Trophoblast cell (in vitro differentiated cells and primary cell): ENCODE measurements at regions not wholly inside any gene's neighbourhood (a gene's known extent, or its start where the extent isn't known, plus 50 kb on each side); places are given as distances from the start of the nearest gene placed in this dataset.

Source experiments
- DNase-seq, 2 donors: peaks; one replicate each; pipeline ENCODE4 v3.0.0-alpha.2; 2016
- H2AFZ ChIP-seq: 2 replicates; pipeline ENCODE4 v1.6.1; 2013; ENCODE audit warnings: low read length, moderate library complexity, mild to moderate bottlenecking; ENCODE audit not compliant: insufficient read depth, poor library complexity
- H2AK5ac ChIP-seq: 2 replicates; pipeline ENCODE4 v1.6.1; 2013; ENCODE audit warnings: mild to moderate bottlenecking, low read length
- H2BK120ac ChIP-seq: 2 replicates; pipeline ENCODE4 v1.6.1; 2013; ENCODE audit warnings: low read length, mild to moderate bottlenecking, moderate library complexity; ENCODE audit not compliant: insufficient read depth, poor library complexity
- H2BK12ac ChIP-seq: 2 replicates; pipeline ENCODE4 v1.6.1; 2013; ENCODE audit warnings: mild to moderate bottlenecking, low read length, moderate library complexity
- H2BK5ac ChIP-seq: 2 replicates; pipeline ENCODE4 v1.6.1; 2013; ENCODE audit warnings: low read length, low read depth, moderate library complexity, mild to moderate bottlenecking; ENCODE audit not compliant: poor library complexity
- H3K14ac ChIP-seq: 2 replicates; pipeline ENCODE4 v1.6.1; 2013; ENCODE audit warnings: mild to moderate bottlenecking, low read length
- H3K18ac ChIP-seq: 2 replicates; pipeline ENCODE4 v1.6.1; 2013; ENCODE audit warnings: mild to moderate bottlenecking, low read length
- H3K23ac ChIP-seq: 2 replicates; pipeline ENCODE4 v1.6.1; 2013; ENCODE audit warnings: low read length
- H3K27ac ChIP-seq: 2 replicates; pipeline ENCODE4 v1.5.1; 2013; ENCODE audit warnings: low read depth, mild to moderate bottlenecking, inconsistent platforms, low read length, moderate library complexity
- H3K27me3 ChIP-seq: 2 replicates; pipeline ENCODE4 v1.6.1; 2013; ENCODE audit warnings: inconsistent platforms, mild to moderate bottlenecking, low read length, moderate library complexity; ENCODE audit not compliant: insufficient read depth
- H3K36me3 ChIP-seq, 2 experiments: 1 replicate in 1 of 2; 2 replicates in 1 of 2; pipeline ENCODE4 v1.6.1; 2013; ENCODE audit warnings: low read length in 2 of 2, mild to moderate bottlenecking in 2 of 2, moderate library complexity in 1 of 2; ENCODE audit not compliant: insufficient read depth in 2 of 2, control insufficient read depth in 1 of 2
- H3K4ac ChIP-seq: 2 replicates; pipeline ENCODE4 v1.6.1; 2013; ENCODE audit warnings: low read depth, mild to moderate bottlenecking, low read length, moderate library complexity
- H3K4me1 ChIP-seq, 2 experiments: 1 replicate in 1 of 2; 2 replicates in 1 of 2; pipeline ENCODE4 v1.6.1; 2013; ENCODE audit warnings: low read length in 2 of 2, mild to moderate bottlenecking in 2 of 2, moderate library complexity in 1 of 2; ENCODE audit not compliant: insufficient read depth in 2 of 2, control insufficient read depth in 1 of 2
- H3K4me2 ChIP-seq: 2 replicates; pipeline ENCODE4 v1.6.1; 2013; ENCODE audit warnings: inconsistent platforms, mild to moderate bottlenecking, low read length, moderate library complexity
- H3K4me3 ChIP-seq: 2 replicates; pipeline ENCODE4 v1.5.1; 2013; ENCODE audit warnings: mild to moderate bottlenecking, low read depth, low read length, inconsistent platforms
- H3K79me1 ChIP-seq: one replicate; pipeline ENCODE4 v1.6.1; 2013; ENCODE audit warnings: low read length
- H3K79me2 ChIP-seq: 2 replicates; pipeline ENCODE4 v1.6.1; 2013; ENCODE audit warnings: low read length, mild to moderate bottlenecking; ENCODE audit not compliant: control insufficient read depth, insufficient read depth, poor library complexity
- H3K9ac ChIP-seq: 2 replicates; pipeline ENCODE4 v1.6.1; 2013; ENCODE audit warnings: mild to moderate bottlenecking, low read length
- H3K9me3 ChIP-seq: 2 replicates; pipeline ENCODE4 v1.6.1; 2013; ENCODE audit warnings: low read depth, mild to moderate bottlenecking, control low read depth, inconsistent platforms, low read length; ENCODE audit not compliant: insufficient read depth
- H4K12ac ChIP-seq: 2 replicates; pipeline ENCODE4 v1.6.1; 2013; ENCODE audit warnings: low read depth, mild to moderate bottlenecking, low read length, moderate library complexity
- H4K8ac ChIP-seq: 2 replicates; pipeline ENCODE4 v1.6.1; 2013; ENCODE audit warnings: low read depth, mild to moderate bottlenecking, low read length, moderate library complexity
- H4K91ac ChIP-seq: one replicate; pipeline ENCODE4 v1.6.1; 2013; ENCODE audit warnings: low read depth, mild to moderate bottlenecking, low read length, moderate library complexity
- WGBS: extraction: QIAGEN DNeasy Blood & Tissue Kit; methylation state at CpG from one replicate; pipeline ENCODE4 v1.1.7; 2013; ENCODE audit warnings: missing lambda C conversion rate; ENCODE audit not compliant: insufficient read length, insufficient coverage; ENCODE audit errors: extremely low coverage; 5-methylcytosine and 5-hydroxymethylcytosine counted together

- Histone ChIP-seq H3K27me3 (no peaks in the 10 kb centered on the region), H2BK5ac (no peak overlapping the region), H4K12ac (no peak overlapping the region), H3K9ac (no peak overlapping the region), H3K79me1 (no peaks in the 10 kb centered on the region), H3K4me2 (no peak overlapping the region), H3K79me2 (no peaks in the 10 kb centered on the region), H3K27ac (no peak overlapping the region), H3K18ac (no peak overlapping the region), H3K14ac (no peak overlapping the region), H3K23ac (no peak overlapping the region), H2AK5ac (no peak overlapping the region), H2BK120ac (no peak overlapping the region), H4K91ac (no peak overlapping the region), H2BK12ac (no peak overlapping the region), H3K9me3 (no peaks in the 10 kb centered on the region), H4K8ac (no peak overlapping the region), H3K4me1 (peaks cover 0 to 1% of the 10 kb centered on the region in 2 experiments), H3K4me3 (no peak overlapping the region), H2AFZ (no peak overlapping the region), H3K4ac (no peak overlapping the region), H3K36me3 (no peaks in the 10 kb centered on the region)
- no peak for DNase-seq
Observed at GRCh38 chr4:23382879-23383278, 507.0 kb downstream of the PPARGC1A start.

GRCh38 chr4:23374259-23374658 lies 515.6 kb downstream of the PPARGC1A start:
- Histone ChIP-seq H4K8ac (no peak overlapping the region), H3K27ac (no peak overlapping the region), H3K36me3 (no peaks in the 10 kb centered on the region), H2BK12ac (no peak overlapping the region), H3K4me2 (no peak overlapping the region), H3K27me3 (no peaks in the 10 kb centered on the region), H3K9ac (no peak overlapping the region), H3K23ac (no peak overlapping the region), H4K12ac (no peak overlapping the region), H2AK5ac (no peak overlapping the region), H3K4ac (no peak overlapping the region), H3K79me1 (no peaks in the 10 kb centered on the region), H2BK5ac (no peak overlapping the region), H4K91ac (no peak overlapping the region), H3K4me1 (no peaks in the 10 kb centered on the region), H3K18ac (no peak overlapping the region), H2AFZ (no peak overlapping the region), H2BK120ac (no peak overlapping the region), H3K9me3 (no peaks in the 10 kb centered on the region), H3K4me3 (no peak overlapping the region), H3K79me2 (no peaks in the 10 kb centered on the region), H3K14ac (no peak overlapping the region)
- DNase-seq = peak; percentile 74 to 78
- WGBS = no CpG with 5 or more reads among the region's 4 CpGs

GRCh38 chr4:23373261-23373660 lies 516.6 kb downstream of the PPARGC1A start:
- H3K9ac ChIP-seq = no peak overlapping the region
- no CpG with 5 or more reads among the region's 2 CpGs for WGBS
- H3K23ac ChIP-seq = no peak overlapping the region
- H2BK120ac ChIP-seq = no peak overlapping the region
- no peak overlapping the region for H2AFZ ChIP-seq
- no peaks in the 10 kb centered on the region for H3K4me1 ChIP-seq
- H3K14ac ChIP-seq = no peak overlapping the region
- no peak overlapping the region for H3K4me3 ChIP-seq
- no peak overlapping the region for H3K18ac ChIP-seq
- no peaks in the 10 kb centered on the region for H3K79me2 ChIP-seq
- no peak overlapping the region for H3K27ac ChIP-seq
- H3K36me3 ChIP-seq = no peaks in the 10 kb centered on the region
- H3K27me3 ChIP-seq = no peaks in the 10 kb centered on the region
- H3K4ac ChIP-seq = no peak overlapping the region
- H4K91ac ChIP-seq = no peak overlapping the region
- no peaks in the 10 kb centered on the region for H3K79me1 ChIP-seq
- H4K8ac ChIP-seq = no peak overlapping the region
- DNase-seq = peak; percentile 61 to 68
- H4K12ac ChIP-seq = no peak overlapping the region
- no peak overlapping the region for H2AK5ac ChIP-seq
- H2BK12ac ChIP-seq = no peak overlapping the region
- no peak overlapping the region for H2BK5ac ChIP-seq
- no peak overlapping the region for H3K4me2 ChIP-seq
- no peaks in the 10 kb centered on the region for H3K9me3 ChIP-seq

GRCh38 chr4:23371533-23371932 lies 518.3 kb downstream of the PPARGC1A start:
- Histone ChIP-seq H2AFZ (no peak overlapping the region), H2BK5ac (no peak overlapping the region), H3K27ac (no peak overlapping the region), H2BK12ac (no peak overlapping the region), H3K36me3 (no peaks in the 10 kb centered on the region), H3K9me3 (no peaks in the 10 kb centered on the region), H3K4ac (no peak overlapping the region), H3K9ac (no peak overlapping the region), H2BK120ac (no peak overlapping the region), H4K91ac (no peak overlapping the region), H4K12ac (no peak overlapping the region), H3K4me1 (no peaks in the 10 kb centered on the region), H2AK5ac (no peak overlapping the region), H3K4me2 (no peak overlapping the region), H3K4me3 (no peak overlapping the region), H3K14ac (no peak overlapping the region), H3K23ac (no peak overlapping the region), H3K18ac (no peak overlapping the region), H3K27me3 (no peaks in the 10 kb centered on the region), H3K79me2 (no peaks in the 10 kb centered on the region), H3K79me1 (no peaks in the 10 kb centered on the region), H4K8ac (no peak overlapping the region)
- DNase-seq = no peak
- no CpG with 5 or more reads among the region's 5 CpGs for WGBS
